ENCODE measurements at regions not wholly inside any gene's neighbourhood (a gene's known extent, or its start where the extent isn't known, plus 50 kb on each side); places are given as distances from the start of the nearest gene placed in this dataset.
"Not testable (repeated sequence)": the region's sequence is repeated elsewhere in the genome, so short reads cannot be mapped to it uniquely, and the experiment has no call there.

GRCh38 chr15:35966781-35967180 is 420.8 kb upstream of the DPH6 start:
- no peak for ATAC-seq
- CTCF ChIA-PET = no interaction called here

GRCh38 chr15:35967968-35968367 is 422.0 kb upstream of the DPH6 start:
- H3K27me3 ChIP-seq (ENCODE audit: control insufficient read depth, insufficient read depth, low read length); H3K9me3 ChIP-seq (ENCODE audit: control insufficient read depth, insufficient read depth, low read depth, low read length); in situ Hi-C loops (cut with HindIII; ENCODE audit: low pct_unique_long_range_greater_than_20kb, low sequenced_read_pairs); H3K4me1 ChIP-seq (ENCODE audit: control insufficient read depth, insufficient read depth, low read length); DNase-seq (ENCODE audit: low read depth, low spot score); H3K27ac ChIP-seq (ENCODE audit: low read length); POLR2A ChIA-PET; BruUV-seq (replicated peaks); ATAC-seq; CTCF ChIA-PET; H3K4me3 ChIP-seq (ENCODE audit: low read depth in 2 of 2, low read length in 2 of 2); H3K36me3 ChIP-seq (ENCODE audit: control insufficient read depth, insufficient read depth, low read length); intact Hi-C loops (cut with micrococcal nuclease; ENCODE audit: unreplicated experiment): not testable (repeated sequence)

More at GRCh38 chr15:35966781-35967180, 420.8 kb upstream of the DPH6 start:
- H3K9me3 ChIP-seq (ENCODE audit: control insufficient read depth, insufficient read depth, low read depth, low read length) = no peaks in the 10 kb centered on the region
- POLR2A ChIA-PET = no interaction called here
- no peaks in the 10 kb centered on the region; the same call in 1 of the 2 replicates for H3K27me3 ChIP-seq (ENCODE audit: control insufficient read depth, insufficient read depth, low read length)
- H3K27ac ChIP-seq (ENCODE audit: low read length) = no peak overlapping the region
- H3K4me1 ChIP-seq (ENCODE audit: control insufficient read depth, insufficient read depth, low read length) = no peaks in the 10 kb centered on the region
- no TSS peak for BruUV-seq (replicated peaks)
- TF ChIP-seq POLR2AphosphoS5 (IDR thresholded peaks at IDR 0.05; ENCODE audit: low read depth, low read length) (no peak), SIN3A (IDR thresholded peaks at IDR 0.05; ENCODE audit: borderline replicate concordance, insufficient read depth, low read depth, low read length) (no peak), REST (IDR thresholded peaks at IDR 0.05; ENCODE audit: insufficient read depth in 1 of 2, low read depth in 2 of 2, low read length in 1 of 2) (no peak), TCF7L2 (IDR thresholded peaks at IDR 0.05; ENCODE audit: low read depth, low read length) (no peak), CTCF (IDR thresholded peaks at IDR 0.05) (no peak)
- in situ Hi-C loops (cut with HindIII; ENCODE audit: low pct_unique_long_range_greater_than_20kb, low sequenced_read_pairs) = no loop called here
- DNase-seq (ENCODE audit: low read depth, low spot score) = no peak
- no peaks in the 10 kb centered on the region for H3K36me3 ChIP-seq (ENCODE audit: control insufficient read depth, insufficient read depth, low read length)
- intact Hi-C loops (cut with micrococcal nuclease; ENCODE audit: unreplicated experiment) = no loop called here
- no peak overlapping the region for H3K4me3 ChIP-seq (ENCODE audit: low read depth in 2 of 2, low read length in 2 of 2)

GRCh38 chr15:35973029-35973428 is 427.1 kb upstream of the DPH6 start:
- intact Hi-C loops (cut with micrococcal nuclease; ENCODE audit: unreplicated experiment) (no loop called here), in situ Hi-C loops (cut with HindIII; ENCODE audit: low pct_unique_long_range_greater_than_20kb, low sequenced_read_pairs) (no loop called here)
- DNase-seq (ENCODE audit: low read depth, low spot score) (no peak), ATAC-seq (no peak)
- CTCF ChIA-PET = no interaction called here
- no peak overlapping the region for H3K4me3 ChIP-seq (ENCODE audit: low read depth in 2 of 2, low read length in 2 of 2)
- no peak for TF ChIP-seq REST (IDR thresholded peaks at IDR 0.05; ENCODE audit: insufficient read depth in 1 of 2, low read depth in 2 of 2, low read length in 1 of 2)
- TF ChIP-seq TCF7L2 (IDR thresholded peaks at IDR 0.05; ENCODE audit: low read depth, low read length) = no peak
- TF ChIP-seq CTCF (IDR thresholded peaks at IDR 0.05) = no peak
- no peak for TF ChIP-seq POLR2AphosphoS5 (IDR thresholded peaks at IDR 0.05; ENCODE audit: low read depth, low read length)
- TF ChIP-seq SIN3A (IDR thresholded peaks at IDR 0.05; ENCODE audit: borderline replicate concordance, insufficient read depth, low read depth, low read length) = no peak
- POLR2A ChIA-PET = no interaction called here
- BruUV-seq (replicated peaks) = no TSS peak
- H3K27me3 ChIP-seq (ENCODE audit: control insufficient read depth, insufficient read depth, low read length) = no peaks in the 10 kb centered on the region; the same call in 1 of the 2 replicates
- no peaks in the 10 kb centered on the region for H3K36me3 ChIP-seq (ENCODE audit: control insufficient read depth, insufficient read depth, low read length)
- no peak overlapping the region for H3K27ac ChIP-seq (ENCODE audit: low read length)
- no peaks in the 10 kb centered on the region for H3K9me3 ChIP-seq (ENCODE audit: control insufficient read depth, insufficient read depth, low read depth, low read length)
- H3K4me1 ChIP-seq (ENCODE audit: control insufficient read depth, insufficient read depth, low read length) = no peaks in the 10 kb centered on the region

Measured in Panc1 (cell line).